KMS-11 (cell line): ENCODE measurements at regions not wholly inside any gene's neighbourhood (a gene's known extent, or its start where the extent isn't known, plus 50 kb on each side); places are given as distances from the start of the nearest gene placed in this dataset.

Source experiments
- H2AFZ ChIP-seq: fragments of 200-600 bp; sonication (generic); 2 replicates; pipeline ENCODE4 v1.6.1; 2016; ENCODE audit warnings: antibody characterized with exemption, mixed run types, low read depth
- H3K27ac ChIP-seq: fragments of 200-600 bp; sonication (generic); 2 replicates; pipeline ENCODE4 v1.6.1; 2016; ENCODE audit warnings: mild to moderate bottlenecking, mixed run types
- H3K27me3 ChIP-seq: fragments of 200-600 bp; sonication (generic); 2 replicates; pipeline ENCODE4 v1.6.1; 2017; ENCODE audit warnings: mild to moderate bottlenecking, low read depth, mixed run types, moderate library complexity; ENCODE audit not compliant: insufficient read depth
- H3K36me3 ChIP-seq: fragments of 200-600 bp; sonication (generic); 2 replicates; pipeline ENCODE4 v1.6.1; 2017; ENCODE audit warnings: mild to moderate bottlenecking, mixed run types; ENCODE audit not compliant: insufficient read depth
- H3K4me1 ChIP-seq: fragments of 200-600 bp; sonication (generic); 2 replicates; pipeline ENCODE4 v1.6.1; 2016; ENCODE audit warnings: mild to moderate bottlenecking, low read depth, mixed run types; ENCODE audit not compliant: poor library complexity, severe bottlenecking
- H3K4me2 ChIP-seq: fragments of 200-600 bp; sonication (generic); 2 replicates; pipeline ENCODE4 v1.7.0; 2016; ENCODE audit warnings: mild to moderate bottlenecking, mixed run types
- H3K4me3 ChIP-seq: fragments of 200-600 bp; sonication (generic); IDR thresholded peaks from 2 replicates; pipeline ENCODE4 v1.6.1; 2017; ENCODE audit warnings: low read depth, low read length, mixed read lengths; ENCODE audit not compliant: insufficient read depth
- H3K79me2 ChIP-seq: fragments of 200-600 bp; sonication (generic); 2 replicates; pipeline ENCODE4 v1.6.1; 2016; ENCODE audit warnings: low read depth, mixed run types; ENCODE audit not compliant: insufficient read depth
- H3K9ac ChIP-seq: fragments of 200-600 bp; sonication (generic); 2 replicates; pipeline ENCODE4 v1.6.1; 2016; ENCODE audit warnings: mild to moderate bottlenecking, mixed run types
- H4K20me1 ChIP-seq: fragments of 200-600 bp; sonication (generic); 2 replicates; pipeline ENCODE4 v1.6.1; 2016; ENCODE audit warnings: mild to moderate bottlenecking, mixed run types; ENCODE audit not compliant: insufficient read depth
- TF ChIP-seq, protein P1 (sequence below): fragments of 200-600 bp; sonication (generic); conservative IDR thresholded peaks from 2 replicates; pipeline ENCODE4 v1.6.1; 2017; ENCODE audit warnings: low read depth, mild to moderate bottlenecking, antibody characterized with exemption, low read length, moderate library complexity, mixed read lengths

- no peaks in the 10 kb centered on the region for H3K4me1 ChIP-seq
- no peaks in the 10 kb centered on the region for H3K36me3 ChIP-seq
- no peak overlapping the region for H3K4me3 ChIP-seq
- H3K27me3 ChIP-seq, result no peaks in the 10 kb centered on the region
- no peak overlapping the region for H3K4me2 ChIP-seq
- H3K79me2 ChIP-seq, result no peaks in the 10 kb centered on the region
- H3K27ac ChIP-seq, result no peak overlapping the region
- no peaks in the 10 kb centered on the region for H4K20me1 ChIP-seq
- TF ChIP-seq, protein P1, sequence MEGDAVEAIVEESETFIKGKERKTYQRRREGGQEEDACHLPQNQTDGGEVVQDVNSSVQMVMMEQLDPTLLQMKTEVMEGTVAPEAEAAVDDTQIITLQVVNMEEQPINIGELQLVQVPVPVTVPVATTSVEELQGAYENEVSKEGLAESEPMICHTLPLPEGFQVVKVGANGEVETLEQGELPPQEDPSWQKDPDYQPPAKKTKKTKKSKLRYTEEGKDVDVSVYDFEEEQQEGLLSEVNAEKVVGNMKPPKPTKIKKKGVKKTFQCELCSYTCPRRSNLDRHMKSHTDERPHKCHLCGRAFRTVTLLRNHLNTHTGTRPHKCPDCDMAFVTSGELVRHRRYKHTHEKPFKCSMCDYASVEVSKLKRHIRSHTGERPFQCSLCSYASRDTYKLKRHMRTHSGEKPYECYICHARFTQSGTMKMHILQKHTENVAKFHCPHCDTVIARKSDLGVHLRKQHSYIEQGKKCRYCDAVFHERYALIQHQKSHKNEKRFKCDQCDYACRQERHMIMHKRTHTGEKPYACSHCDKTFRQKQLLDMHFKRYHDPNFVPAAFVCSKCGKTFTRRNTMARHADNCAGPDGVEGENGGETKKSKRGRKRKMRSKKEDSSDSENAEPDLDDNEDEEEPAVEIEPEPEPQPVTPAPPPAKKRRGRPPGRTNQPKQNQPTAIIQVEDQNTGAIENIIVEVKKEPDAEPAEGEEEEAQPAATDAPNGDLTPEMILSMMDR, result no peak
- no peak overlapping the region for H2AFZ ChIP-seq
- no peak overlapping the region for H3K9ac ChIP-seq
Observed at GRCh38 chr1:230008721-230009120, 58.3 kb upstream of the GALNT2 start.

DNA sequence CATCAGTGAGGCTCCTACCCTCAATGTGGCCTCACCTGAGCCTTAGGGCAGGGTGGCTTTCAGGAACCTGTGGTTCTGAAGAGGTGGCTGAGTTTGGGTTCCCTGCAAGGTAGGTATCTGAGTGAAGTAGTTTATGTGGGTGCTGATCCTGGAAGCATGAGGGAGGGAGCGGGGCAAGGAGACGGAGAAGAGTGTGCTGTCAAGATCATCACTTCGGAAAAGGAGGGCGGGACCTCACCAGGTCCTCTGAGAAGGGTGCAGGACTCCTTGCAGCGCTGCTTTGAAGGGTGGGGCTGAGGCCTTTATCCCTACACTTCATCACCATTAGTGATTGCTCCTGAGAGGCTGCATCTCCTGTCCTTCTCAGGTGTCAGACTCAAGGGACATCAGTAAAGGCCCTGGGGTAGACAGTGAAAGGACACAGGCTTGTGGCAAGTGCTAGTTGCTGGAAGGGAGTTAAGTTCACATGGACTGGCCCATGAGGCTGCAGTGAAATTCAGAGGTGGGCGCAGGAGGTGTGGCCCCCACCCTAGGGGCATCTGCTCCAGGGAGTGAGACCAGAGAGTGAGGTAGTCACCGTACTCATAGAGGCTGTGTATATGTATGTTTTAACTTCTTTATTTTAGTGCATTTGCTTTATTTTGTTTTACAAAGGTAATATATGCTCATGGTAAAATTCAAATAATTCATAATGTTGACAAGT is 57.3 kb upstream of the GALNT2 start:
- Histone ChIP-seq H2AFZ (no peak overlapping the region), H3K79me2 (no peaks in the 10 kb centered on the region)

DNA sequence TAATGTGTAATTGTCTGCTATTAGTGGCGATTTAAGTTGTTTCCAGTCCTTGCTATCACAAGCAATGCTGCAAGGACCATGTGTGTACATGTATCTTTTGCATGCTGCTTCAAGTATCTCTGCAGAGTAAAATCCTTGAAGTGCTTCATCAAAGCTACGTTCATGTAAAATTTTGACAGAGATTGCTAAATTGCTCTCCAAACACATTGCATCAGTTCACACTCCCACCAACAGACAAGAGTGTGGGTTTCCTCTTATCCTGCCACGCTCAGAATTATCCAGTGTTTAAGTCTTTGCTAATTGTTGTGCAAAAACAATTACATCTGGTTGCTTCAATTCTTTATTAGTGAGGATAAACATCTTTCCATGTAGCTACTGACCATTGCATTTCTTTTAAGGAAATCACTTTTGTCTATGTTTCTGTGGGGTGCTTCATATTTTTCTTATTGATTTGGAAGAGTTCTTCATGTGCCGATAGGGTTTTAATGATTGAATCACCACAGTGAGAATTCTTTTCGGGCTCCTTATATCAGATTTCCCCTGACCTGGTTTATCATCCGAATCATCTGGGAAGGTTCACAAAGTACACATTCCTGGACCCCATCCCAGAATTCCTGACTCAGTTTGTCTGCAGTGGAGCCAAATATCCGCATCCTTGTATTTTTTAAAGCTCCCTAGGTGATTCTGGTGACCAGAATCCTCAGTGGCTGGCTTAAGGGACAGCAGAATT is 56.3 kb upstream of the GALNT2 start:
- H3K27ac ChIP-seq, result no peak overlapping the region
- H3K4me3 ChIP-seq, result no peak overlapping the region
- H3K79me2 ChIP-seq, result no peaks in the 10 kb centered on the region
- no peaks in the 10 kb centered on the region for H3K36me3 ChIP-seq
- H3K9ac ChIP-seq, result no peak overlapping the region
- H3K27me3 ChIP-seq, result no peaks in the 10 kb centered on the region
- no peaks in the 10 kb centered on the region for H4K20me1 ChIP-seq
- H3K4me1 ChIP-seq, result no peaks in the 10 kb centered on the region
- H3K4me2 ChIP-seq, result no peak overlapping the region
- TF ChIP-seq, protein P1, result no peak
- no peak overlapping the region for H2AFZ ChIP-seq

More for the DNA sequence above, 57.3 kb upstream of the GALNT2 start:
- TF ChIP-seq, protein P1, result no peak
- H3K4me2 ChIP-seq, result no peak overlapping the region
- no peak overlapping the region for H3K27ac ChIP-seq
- no peaks in the 10 kb centered on the region for H3K4me1 ChIP-seq
- H3K9ac ChIP-seq, result no peak overlapping the region
- H3K4me3 ChIP-seq, result no peak overlapping the region
- no peaks in the 10 kb centered on the region for H3K36me3 ChIP-seq
- no peaks in the 10 kb centered on the region for H3K27me3 ChIP-seq
- no peaks in the 10 kb centered on the region for H4K20me1 ChIP-seq

DNA sequence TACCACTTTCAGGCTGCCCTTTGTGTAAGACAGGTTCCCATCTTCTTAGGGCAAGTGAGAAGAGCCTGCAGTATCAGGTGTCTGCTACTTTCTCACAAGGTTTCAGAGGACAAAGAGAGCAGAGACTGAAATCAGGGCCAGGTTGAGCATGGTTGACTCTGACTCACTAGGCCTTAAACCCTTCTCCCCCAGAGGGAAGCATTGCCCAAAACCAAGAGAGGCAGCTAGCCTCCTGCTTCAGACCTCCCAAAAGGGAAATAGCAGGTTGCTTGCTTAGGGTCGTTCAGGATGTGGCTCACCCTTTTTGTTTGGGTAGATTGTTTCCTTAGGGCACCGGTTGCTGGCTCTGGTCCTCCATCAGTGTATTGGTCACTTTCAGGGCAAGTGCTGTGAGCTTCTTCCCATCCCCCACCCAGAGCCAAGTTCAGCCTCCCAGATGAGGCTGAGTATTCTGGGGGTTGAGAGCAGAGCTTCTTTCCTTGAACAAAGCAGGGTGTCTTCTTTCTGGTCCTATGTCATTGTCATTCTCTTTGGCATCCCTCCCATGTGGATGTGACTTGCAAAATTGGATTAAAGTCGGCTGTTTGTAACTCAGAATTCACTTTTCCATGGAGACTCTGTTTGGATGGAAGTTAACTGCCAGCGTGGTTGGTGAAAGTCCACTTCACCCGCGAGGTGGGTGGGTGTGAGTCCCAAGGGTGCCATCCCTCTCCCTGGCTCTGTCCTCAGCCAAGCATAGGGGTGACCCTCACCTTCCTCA is 55.5 kb upstream of the GALNT2 start:
- H3K27me3 ChIP-seq, result no peaks in the 10 kb centered on the region
- H3K4me1 ChIP-seq, result no peaks in the 10 kb centered on the region
- no peaks in the 10 kb centered on the region for H3K79me2 ChIP-seq
- H2AFZ ChIP-seq, result no peak overlapping the region
- H3K4me3 ChIP-seq, result no peak overlapping the region
- no peaks in the 10 kb centered on the region for H4K20me1 ChIP-seq
- TF ChIP-seq, protein P1, result no peak
- H3K9ac ChIP-seq, result no peak overlapping the region
- H3K36me3 ChIP-seq, result no peaks in the 10 kb centered on the region
- H3K27ac ChIP-seq, result no peak overlapping the region
- H3K4me2 ChIP-seq, result no peak overlapping the region
